ENCODE measurements at regions not wholly inside any gene's neighbourhood (a gene's known extent, or its start where the extent isn't known, plus 50 kb on each side); places are given as distances from the start of the nearest gene placed in this dataset.

DNA sequence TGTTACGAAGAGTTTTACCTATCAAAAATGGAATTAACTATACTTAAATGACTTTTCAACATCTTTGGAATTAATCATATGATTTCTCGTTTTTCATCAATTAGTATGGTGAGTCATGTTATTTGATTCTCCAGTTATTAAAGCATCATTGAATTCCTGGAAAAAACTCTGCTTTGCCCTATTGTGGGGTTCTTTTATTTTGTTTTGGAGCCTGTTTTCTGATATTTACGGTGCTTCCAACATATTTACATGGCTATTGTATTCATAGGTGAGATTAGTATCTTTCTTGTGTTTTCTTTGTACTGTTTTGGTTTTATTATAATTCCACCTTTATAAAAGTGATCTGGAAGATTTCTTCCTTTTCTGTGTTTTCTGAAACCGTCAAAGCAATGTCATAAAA lies 902.7 kb downstream of the TBC1D22A start:
- H3K9me3 Mint-ChIP-seq = no peaks in the 10 kb centered on the region

DNA sequence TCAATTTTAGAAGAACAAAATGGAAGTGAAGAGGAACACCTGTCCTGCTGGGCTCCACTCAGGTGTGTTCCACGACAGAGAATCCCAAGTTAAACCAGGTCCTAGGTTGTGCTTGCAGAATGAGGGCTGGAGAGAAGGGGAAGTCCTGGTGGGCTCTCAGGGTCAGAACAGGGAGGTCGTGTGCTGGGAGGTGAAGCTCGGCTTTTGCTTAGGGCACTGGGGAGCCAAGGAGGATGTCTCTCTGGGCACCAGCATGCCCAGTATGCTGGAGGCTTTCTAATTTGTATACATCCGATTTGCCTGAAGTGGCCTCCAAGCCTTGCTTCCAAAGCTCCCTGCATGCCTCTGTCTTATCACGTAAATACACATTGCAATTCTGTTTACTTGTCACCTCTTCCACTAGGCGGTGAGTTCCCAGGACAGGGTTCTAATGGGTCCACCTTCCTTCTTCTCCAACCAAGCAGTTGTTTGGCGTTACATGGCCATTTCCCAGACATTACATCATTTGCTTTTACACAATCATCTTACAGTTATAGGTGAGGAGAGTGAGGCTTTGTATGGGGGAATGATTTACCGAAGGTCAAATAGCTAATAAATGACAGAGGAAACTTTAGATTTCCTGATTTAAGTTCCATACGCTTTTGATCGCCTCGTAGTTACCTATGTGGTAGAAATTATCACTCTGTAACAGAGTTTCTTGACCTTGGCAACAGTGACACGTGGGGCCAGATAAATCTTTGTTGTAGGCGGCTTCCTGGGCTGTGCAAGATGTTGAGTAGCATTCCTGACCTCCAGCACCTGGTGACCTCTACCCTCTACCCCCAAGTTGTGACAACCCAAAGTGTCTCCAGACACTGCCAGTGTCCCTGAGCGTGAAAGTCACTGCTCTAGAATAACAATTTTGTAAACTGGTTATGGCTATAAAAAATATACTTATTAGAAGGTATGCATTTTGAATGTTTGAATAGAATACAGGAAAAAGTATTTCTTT lies 901.5 kb downstream of the TBC1D22A start:
- no peak for ATAC-seq
- H3K27me3 Mint-ChIP-seq (ENCODE audit: low read depth) = no peaks in the 10 kb centered on the region
- H3K36me3 Mint-ChIP-seq (ENCODE audit: insufficient read depth) = no peaks in the 10 kb centered on the region
- no peak overlapping the region for H3K4me3 Mint-ChIP-seq
- DNase-seq = no peak
- H3K4me1 Mint-ChIP-seq (ENCODE audit: low read depth) = no peaks in the 10 kb centered on the region
- H3K9me3 Mint-ChIP-seq = no peaks in the 10 kb centered on the region

More for the DNA sequence above, 902.7 kb downstream of the TBC1D22A start:
- Mint-ChIP-seq H3K27me3 (ENCODE audit: low read depth) (no peaks in the 10 kb centered on the region), H3K36me3 (ENCODE audit: insufficient read depth) (no peaks in the 10 kb centered on the region), H3K4me3 (no peak overlapping the region), H3K4me1 (ENCODE audit: low read depth) (no peaks in the 10 kb centered on the region)
- ATAC-seq (no peak), DNase-seq (no peak)

DNA sequence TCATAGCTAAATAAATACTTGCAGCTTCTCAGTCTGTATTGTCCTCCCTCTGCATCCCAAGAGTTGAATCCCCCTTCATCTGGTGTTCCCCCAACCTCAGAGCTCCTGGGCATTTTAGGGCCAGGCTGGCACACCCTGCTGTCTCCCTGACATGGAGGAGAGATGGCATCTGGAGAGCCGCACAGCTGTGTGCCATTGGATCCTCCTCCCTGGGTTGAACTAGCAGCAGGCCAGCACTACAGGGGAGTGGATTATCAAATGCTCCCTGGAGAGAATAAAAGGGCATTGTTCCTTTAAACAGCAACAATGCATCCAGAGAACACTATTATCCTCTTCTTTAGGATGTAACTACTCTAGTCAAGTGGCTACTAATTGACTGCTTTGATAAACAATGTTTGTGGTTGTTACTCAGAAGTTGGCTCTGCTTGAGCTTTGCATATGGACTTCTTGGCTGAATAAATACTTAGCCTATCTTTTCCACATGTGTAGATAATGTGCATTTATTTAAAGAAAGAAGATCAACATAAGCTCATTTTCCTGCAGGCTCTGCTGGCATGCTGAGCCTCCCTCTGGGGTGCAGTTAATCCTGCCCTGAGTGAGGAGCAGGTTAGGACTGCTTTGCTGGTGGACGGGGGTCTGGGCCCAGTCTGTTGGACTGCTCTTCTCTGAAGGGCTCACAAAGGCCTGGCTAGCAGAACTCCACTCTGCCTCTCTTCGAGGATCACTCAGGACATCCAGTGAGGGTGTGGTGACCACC lies 897.2 kb downstream of the TBC1D22A start:
- ATAC-seq (no peak), DNase-seq (no peak)
- Mint-ChIP-seq H3K4me1 (ENCODE audit: low read depth) (no peaks in the 10 kb centered on the region), H3K36me3 (ENCODE audit: insufficient read depth) (no peaks in the 10 kb centered on the region), H3K27me3 (ENCODE audit: low read depth) (peaks cover 2% of the 10 kb centered on the region), H3K4me3 (no peak overlapping the region), H3K9me3 (no peaks in the 10 kb centered on the region)

DNA sequence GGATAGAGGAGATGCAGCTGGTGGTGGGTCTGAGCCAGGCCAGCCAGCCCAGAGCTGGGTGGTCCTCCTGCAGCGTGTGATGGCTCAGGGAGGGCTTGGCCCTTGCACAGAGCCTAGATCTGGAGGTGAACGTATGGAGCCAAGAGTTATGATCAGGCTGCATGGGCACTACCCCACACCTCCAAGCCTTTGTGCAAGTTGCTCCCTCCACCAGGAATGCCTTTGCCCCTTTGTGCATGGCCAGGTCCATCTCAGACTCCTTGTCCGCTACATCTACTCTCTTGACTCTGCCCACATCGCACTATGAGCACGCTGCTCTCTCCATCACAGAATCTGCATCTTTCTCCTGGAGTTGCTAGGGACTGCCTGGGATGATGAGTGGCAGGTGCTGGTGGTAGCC lies 895.7 kb downstream of the TBC1D22A start:
- DNase-seq = no peak
- Mint-ChIP-seq H3K36me3 (ENCODE audit: insufficient read depth) (no peaks in the 10 kb centered on the region), H3K4me3 (no peak overlapping the region), H3K4me1 (ENCODE audit: low read depth) (no peaks in the 10 kb centered on the region), H3K27me3 (ENCODE audit: low read depth) (peaks cover 2% of the 10 kb centered on the region), H3K9me3 (peaks cover 3% of the 10 kb centered on the region)
- no peak for ATAC-seq

DNA sequence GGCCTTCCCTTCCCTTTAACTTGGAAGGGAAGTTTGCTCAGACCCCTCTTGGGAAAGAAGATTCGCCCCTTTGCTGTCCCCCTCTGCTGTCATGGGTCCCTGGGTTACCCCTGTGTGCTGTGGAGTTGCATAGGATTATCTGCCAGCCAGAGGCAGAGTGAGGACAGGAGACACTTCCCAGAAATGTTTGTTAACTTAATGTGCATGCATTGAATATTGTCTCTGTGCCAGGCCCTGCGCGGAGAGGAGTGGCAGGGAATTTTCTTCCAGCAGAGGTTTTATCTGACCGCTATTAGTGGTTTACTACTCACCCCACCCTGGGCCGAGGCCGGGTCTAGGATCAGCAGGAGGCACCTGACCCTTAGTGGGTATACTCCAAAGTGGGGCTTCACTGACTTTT lies 894.8 kb downstream of the TBC1D22A start:
- ATAC-seq = no peak
- H3K4me3 Mint-ChIP-seq = no peak overlapping the region
- H3K27me3 Mint-ChIP-seq (ENCODE audit: low read depth) = peaks cover 2% of the 10 kb centered on the region
- no peaks in the 10 kb centered on the region for H3K36me3 Mint-ChIP-seq (ENCODE audit: insufficient read depth)
- H3K9me3 Mint-ChIP-seq = peaks cover 3% of the 10 kb centered on the region
- H3K4me1 Mint-ChIP-seq (ENCODE audit: low read depth) = no peaks in the 10 kb centered on the region
- DNase-seq = no peak

DNA sequence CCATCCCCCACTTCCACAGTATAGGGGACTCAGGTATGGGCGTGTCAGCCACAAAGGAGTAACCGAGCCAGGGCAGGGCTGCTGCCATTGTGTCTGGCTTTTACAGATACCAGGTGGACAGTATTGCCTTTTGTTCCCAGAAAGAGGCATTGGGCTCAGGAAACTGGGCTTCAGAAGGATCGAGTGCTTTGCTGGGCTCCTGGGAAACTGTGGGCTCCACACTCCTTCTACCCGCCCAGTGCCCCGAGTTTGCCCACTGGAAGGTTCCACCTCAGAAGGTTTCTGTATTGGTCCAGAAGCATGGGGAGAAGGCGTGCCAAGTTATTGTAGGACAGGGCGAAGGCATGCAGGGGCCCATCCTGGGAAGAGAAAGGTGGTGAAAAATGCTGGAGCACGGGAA lies 894.4 kb downstream of the TBC1D22A start:
- Mint-ChIP-seq H3K27me3 (ENCODE audit: low read depth) (peaks cover 2% of the 10 kb centered on the region), H3K9me3 (peaks cover 3% of the 10 kb centered on the region), H3K4me3 (no peak overlapping the region), H3K4me1 (ENCODE audit: low read depth) (no peaks in the 10 kb centered on the region), H3K36me3 (ENCODE audit: insufficient read depth) (no peaks in the 10 kb centered on the region)
- DNase-seq (no peak), ATAC-seq (no peak)

DNA sequence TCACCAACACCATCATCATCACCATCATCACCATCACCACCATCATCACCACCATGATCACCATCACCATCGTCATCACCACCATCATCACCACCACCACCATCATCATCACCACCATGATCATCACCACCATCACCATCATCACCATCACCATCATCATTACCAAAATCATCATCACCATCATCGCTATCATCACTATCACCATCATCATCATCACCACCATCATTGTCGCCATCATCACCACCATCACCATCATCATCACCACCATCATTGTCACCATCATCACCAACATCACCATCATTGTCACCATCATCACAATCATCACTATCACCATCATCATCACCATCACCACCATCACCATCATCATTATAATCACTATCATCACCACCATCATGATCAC lies 893.5 kb downstream of the TBC1D22A start:
- peaks cover 2% of the 10 kb centered on the region for H3K27me3 Mint-ChIP-seq (ENCODE audit: low read depth)
- H3K4me3 Mint-ChIP-seq = no peak overlapping the region
- DNase-seq (no peak), ATAC-seq (no peak)
- peaks cover 3% of the 10 kb centered on the region for H3K9me3 Mint-ChIP-seq
- no peaks in the 10 kb centered on the region for H3K4me1 Mint-ChIP-seq (ENCODE audit: low read depth)
- H3K36me3 Mint-ChIP-seq (ENCODE audit: insufficient read depth) = no peaks in the 10 kb centered on the region

DNA sequence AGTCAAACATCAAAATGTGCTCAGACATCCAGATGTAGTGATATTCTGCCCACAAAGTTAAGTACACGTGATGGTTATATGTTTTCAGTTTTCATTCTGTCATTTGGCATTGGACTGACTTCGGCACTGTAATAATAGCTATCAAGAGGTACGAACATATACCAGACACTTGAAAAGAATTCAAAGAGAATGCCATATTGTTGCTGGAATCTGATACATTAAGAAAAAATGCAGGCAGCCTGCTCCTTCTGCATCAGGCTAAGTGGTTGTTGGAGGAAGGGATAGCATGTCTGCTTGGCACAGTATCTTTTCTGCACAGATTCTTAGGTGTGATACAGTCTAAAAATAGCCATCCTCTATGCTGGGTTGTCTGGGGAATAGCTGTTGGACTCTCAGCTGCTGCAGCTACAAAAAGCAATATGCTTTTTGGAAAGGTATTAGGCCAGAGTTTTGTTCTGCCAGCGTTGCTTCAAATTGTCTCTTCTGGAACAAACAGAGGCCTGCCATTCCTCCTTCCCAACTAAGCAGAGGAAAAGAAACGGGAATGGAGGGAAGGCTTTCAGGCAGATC lies 892.6 kb downstream of the TBC1D22A start:
- DNase-seq (no peak), ATAC-seq (no peak)
- Mint-ChIP-seq H3K9me3 (peaks cover 3% of the 10 kb centered on the region), H3K4me3 (no peak overlapping the region), H3K36me3 (ENCODE audit: insufficient read depth) (no peaks in the 10 kb centered on the region), H3K27me3 (ENCODE audit: low read depth) (peaks cover 2% of the 10 kb centered on the region), H3K4me1 (ENCODE audit: low read depth) (no peaks in the 10 kb centered on the region)

DNA sequence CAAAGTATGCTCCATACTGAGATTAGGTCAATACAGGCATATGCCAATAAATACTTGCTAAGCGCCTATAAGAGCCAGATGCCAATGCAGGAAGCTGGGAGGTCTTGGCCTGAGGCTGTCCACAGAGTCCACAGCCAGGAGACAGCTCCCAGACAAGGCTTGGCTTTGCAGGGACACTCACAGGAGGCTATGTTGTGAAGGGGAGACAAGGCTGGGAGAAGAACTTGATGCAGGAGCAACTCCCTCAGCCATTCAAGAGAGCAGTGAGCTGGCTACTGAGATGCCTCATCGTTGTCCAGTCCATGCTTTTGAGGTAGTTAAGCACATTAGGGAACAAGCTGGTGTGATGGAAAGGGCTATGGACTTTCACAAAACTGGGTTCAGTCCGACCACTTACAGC lies 891.5 kb downstream of the TBC1D22A start:
- H3K9me3 Mint-ChIP-seq = peaks cover 3% of the 10 kb centered on the region
- H3K36me3 Mint-ChIP-seq (ENCODE audit: insufficient read depth) = no peaks in the 10 kb centered on the region
- peaks cover 2% of the 10 kb centered on the region for H3K27me3 Mint-ChIP-seq (ENCODE audit: low read depth)
- no peak for ATAC-seq
- no peak overlapping the region for H3K4me3 Mint-ChIP-seq
- DNase-seq = no peak
- no peaks in the 10 kb centered on the region for H3K4me1 Mint-ChIP-seq (ENCODE audit: low read depth)

DNA sequence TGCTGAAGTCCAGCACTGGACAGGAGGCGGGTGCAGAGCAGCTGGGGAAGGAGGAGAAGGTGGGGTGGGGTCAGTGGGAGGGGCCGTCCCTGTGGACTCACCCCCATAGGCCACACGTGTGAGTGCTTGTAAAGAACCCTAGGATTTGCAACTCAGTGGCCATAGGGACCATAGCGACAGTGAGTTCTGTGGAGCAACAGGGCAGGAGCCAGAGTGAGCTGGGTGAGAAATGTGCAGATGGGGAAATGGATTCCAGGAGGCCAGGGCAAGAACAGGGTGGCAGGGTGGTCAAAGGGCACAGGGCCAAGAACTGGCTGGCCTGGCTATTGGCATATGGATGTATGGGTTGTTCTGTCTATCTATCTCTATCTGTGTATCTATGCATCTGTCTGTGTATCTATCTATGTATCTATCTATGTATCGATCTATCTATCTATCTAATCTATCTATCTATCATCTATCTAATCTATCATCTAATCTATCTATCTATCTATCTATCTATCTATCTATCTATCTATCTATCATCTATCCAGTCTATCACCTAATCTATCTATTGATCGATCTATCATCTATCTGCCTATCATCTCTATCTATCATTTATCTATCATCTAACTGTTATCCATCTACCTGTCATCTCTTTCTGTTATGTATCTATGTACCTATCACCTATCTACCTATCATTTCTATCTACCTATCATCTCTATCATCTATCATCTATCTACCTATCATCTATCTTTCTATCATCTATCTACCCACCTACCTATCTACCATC lies 889.0 kb downstream of the TBC1D22A start:
- Mint-ChIP-seq H3K4me3 (no peak overlapping the region), H3K9me3 (peaks cover 3% of the 10 kb centered on the region), H3K4me1 (ENCODE audit: low read depth) (no peaks in the 10 kb centered on the region), H3K36me3 (ENCODE audit: insufficient read depth) (no peaks in the 10 kb centered on the region), H3K27me3 (ENCODE audit: low read depth) (no peaks in the 10 kb centered on the region)
- no peak for ATAC-seq
- no peak for DNase-seq

DNA sequence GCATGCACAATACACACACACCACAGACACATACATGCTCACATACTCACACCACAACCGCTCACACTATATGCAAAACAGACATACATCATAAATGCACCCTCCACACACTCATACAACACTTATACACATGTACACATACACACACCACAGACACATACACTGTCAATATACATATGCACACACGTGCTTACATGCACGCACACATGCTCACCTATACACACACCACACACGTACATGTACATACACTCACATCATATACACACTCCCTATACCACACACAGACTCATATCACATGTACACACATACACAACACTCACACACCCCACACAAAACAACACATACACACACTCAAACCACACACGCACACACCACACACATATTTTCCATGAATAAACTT lies 885.3 kb downstream of the TBC1D22A start:
- H3K4me1 Mint-ChIP-seq (ENCODE audit: low read depth) = no peaks in the 10 kb centered on the region
- H3K4me3 Mint-ChIP-seq = no peak overlapping the region
- H3K36me3 Mint-ChIP-seq (ENCODE audit: insufficient read depth) = no peaks in the 10 kb centered on the region
- peaks cover 4% of the 10 kb centered on the region for H3K9me3 Mint-ChIP-seq
- ATAC-seq = no peak
- DNase-seq = no peak
- no peaks in the 10 kb centered on the region for H3K27me3 Mint-ChIP-seq (ENCODE audit: low read depth)

DNA sequence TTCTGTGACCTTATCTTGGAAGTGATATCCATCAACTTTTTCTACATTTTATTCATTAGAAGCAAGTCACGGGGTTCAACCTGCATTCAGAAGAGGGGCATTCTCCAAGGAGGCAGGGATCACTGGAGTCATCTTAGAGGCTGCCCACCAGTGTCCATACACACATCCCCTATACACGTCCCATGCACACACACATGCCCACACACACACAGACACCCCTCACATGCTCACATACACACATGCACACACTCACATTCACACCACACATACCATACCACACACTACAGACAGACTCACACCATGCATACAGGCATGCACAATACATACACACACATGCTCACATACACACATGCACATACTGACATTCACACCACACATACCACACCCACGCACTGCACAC lies 884.7 kb downstream of the TBC1D22A start:
- Mint-ChIP-seq H3K4me1 (ENCODE audit: low read depth) (no peaks in the 10 kb centered on the region), H3K27me3 (ENCODE audit: low read depth) (no peaks in the 10 kb centered on the region), H3K4me3 (no peak overlapping the region), H3K9me3 (peaks cover 4% of the 10 kb centered on the region), H3K36me3 (ENCODE audit: insufficient read depth) (no peaks in the 10 kb centered on the region)
- no peak for ATAC-seq
- DNase-seq = no peak

DNA sequence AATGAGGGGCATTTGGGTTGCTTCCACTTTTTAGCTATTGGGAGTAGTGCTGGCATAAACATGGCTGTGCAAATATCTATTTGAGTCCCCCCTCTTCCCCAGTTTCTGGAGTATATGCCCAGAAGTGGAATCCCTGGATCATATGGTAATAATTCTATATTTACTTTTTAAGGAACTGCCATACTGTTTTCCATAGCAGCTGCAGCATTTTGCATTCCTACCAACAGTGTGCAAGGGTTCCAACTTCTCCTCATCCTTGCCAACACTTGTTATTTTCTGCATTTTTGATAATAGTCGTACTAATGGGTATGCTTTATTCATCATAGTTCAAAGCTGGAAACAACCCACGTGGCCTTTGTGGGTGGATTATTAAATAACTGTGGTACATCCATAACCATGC lies 883.5 kb downstream of the TBC1D22A start:
- Mint-ChIP-seq H3K27me3 (ENCODE audit: low read depth) (no peaks in the 10 kb centered on the region), H3K4me3 (no peak overlapping the region), H3K9me3 (peaks cover 4% of the 10 kb centered on the region), H3K4me1 (ENCODE audit: low read depth) (no peaks in the 10 kb centered on the region), H3K36me3 (ENCODE audit: insufficient read depth) (no peaks in the 10 kb centered on the region)
- DNase-seq (no peak), ATAC-seq (no peak)

DNA sequence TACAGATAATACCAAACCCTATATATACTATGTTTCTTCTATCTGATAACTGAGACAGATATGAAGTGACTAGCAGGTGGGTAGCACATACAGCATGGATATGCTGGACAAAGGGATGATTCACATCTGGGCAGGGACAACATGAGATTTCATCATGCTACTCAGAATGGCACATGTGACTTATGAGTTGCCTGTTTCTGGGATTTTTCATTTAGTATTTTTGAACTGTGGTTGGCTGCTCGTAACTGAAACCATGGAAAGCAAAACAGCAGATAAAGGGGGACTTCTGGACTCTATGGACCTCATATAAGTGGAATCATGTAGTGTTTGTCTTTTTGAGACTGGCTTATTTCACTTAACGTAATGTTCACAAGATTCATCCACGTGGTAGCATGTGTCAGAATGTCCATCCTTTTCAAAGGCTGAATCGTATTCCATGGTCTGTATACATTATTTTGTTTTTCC lies 883.0 kb downstream of the TBC1D22A start:
- Mint-ChIP-seq H3K36me3 (ENCODE audit: insufficient read depth) (no peaks in the 10 kb centered on the region), H3K27me3 (ENCODE audit: low read depth) (no peaks in the 10 kb centered on the region), H3K4me3 (no peak overlapping the region), H3K9me3 (peaks cover 4% of the 10 kb centered on the region), H3K4me1 (ENCODE audit: low read depth) (no peaks in the 10 kb centered on the region)
- DNase-seq = no peak
- no peak for ATAC-seq
